K562 (cell line): ENCODE measurements at regions not wholly inside any gene's neighbourhood (a gene's known extent, or its start where the extent isn't known, plus 50 kb on each side); places are given as distances from the start of the nearest gene placed in this dataset.

ENCODE experiments used
- PPARD ChIP-seq: fragments of 250-450 bp; sonication (Bioruptor Pico); IDR thresholded peaks from 2 replicates; pipeline ENCODE4 v1.8.0; 2022; ENCODE audit warnings: inconsistent platforms, mild to moderate bottlenecking, moderate library complexity
- SREBF2 ChIP-seq: sonication (generic); formaldehyde crosslinking; IDR thresholded peaks from 2 replicates; pipeline ENCODE4 v1.4.0; 2020; ENCODE audit warnings: mild to moderate bottlenecking, missing genetic modification reagents
- TFAP4 ChIP-seq: sonication (generic); formaldehyde crosslinking; IDR thresholded peaks from 2 replicates; pipeline ENCODE4 v1.8.0; 2022; ENCODE audit warnings: missing genetic modification reagents, mild to moderate bottlenecking, moderate library complexity, borderline replicate concordance
- ZBTB2 ChIP-seq: fragments of 450-650 bp; IDR thresholded peaks from 2 replicates; pipeline ENCODE4 v1.6.1; 2016; ENCODE audit warnings: antibody characterized with exemption
- TF ChIP-seq, protein P1 (sequence below): fragments of 200-600 bp; sonication (generic); IDR thresholded peaks from one replicate; pipeline ENCODE4 v1.6.1; 2012; ENCODE audit warnings: mild to moderate bottlenecking, low read depth, low read length, inconsistent platforms
- TF ChIP-seq, protein P2 (sequence below): fragments of 450-650 bp; formaldehyde crosslinking; IDR thresholded peaks from 2 replicates; pipeline ENCODE4 v1.4.0; 2020; ENCODE audit warnings: mild to moderate bottlenecking, moderate library complexity

GRCh38 chr10:94198324-94198723 is 164.4 kb downstream of the NOC3L start (continued):
- TF ChIP-seq ZBTB2 (no peak), TFAP4 (CRISPR knock-in tag) (no peak), SREBF2 (CRISPR knock-in tag) (no peak), PPARD (no peak)
- TF ChIP-seq, protein P1, sequence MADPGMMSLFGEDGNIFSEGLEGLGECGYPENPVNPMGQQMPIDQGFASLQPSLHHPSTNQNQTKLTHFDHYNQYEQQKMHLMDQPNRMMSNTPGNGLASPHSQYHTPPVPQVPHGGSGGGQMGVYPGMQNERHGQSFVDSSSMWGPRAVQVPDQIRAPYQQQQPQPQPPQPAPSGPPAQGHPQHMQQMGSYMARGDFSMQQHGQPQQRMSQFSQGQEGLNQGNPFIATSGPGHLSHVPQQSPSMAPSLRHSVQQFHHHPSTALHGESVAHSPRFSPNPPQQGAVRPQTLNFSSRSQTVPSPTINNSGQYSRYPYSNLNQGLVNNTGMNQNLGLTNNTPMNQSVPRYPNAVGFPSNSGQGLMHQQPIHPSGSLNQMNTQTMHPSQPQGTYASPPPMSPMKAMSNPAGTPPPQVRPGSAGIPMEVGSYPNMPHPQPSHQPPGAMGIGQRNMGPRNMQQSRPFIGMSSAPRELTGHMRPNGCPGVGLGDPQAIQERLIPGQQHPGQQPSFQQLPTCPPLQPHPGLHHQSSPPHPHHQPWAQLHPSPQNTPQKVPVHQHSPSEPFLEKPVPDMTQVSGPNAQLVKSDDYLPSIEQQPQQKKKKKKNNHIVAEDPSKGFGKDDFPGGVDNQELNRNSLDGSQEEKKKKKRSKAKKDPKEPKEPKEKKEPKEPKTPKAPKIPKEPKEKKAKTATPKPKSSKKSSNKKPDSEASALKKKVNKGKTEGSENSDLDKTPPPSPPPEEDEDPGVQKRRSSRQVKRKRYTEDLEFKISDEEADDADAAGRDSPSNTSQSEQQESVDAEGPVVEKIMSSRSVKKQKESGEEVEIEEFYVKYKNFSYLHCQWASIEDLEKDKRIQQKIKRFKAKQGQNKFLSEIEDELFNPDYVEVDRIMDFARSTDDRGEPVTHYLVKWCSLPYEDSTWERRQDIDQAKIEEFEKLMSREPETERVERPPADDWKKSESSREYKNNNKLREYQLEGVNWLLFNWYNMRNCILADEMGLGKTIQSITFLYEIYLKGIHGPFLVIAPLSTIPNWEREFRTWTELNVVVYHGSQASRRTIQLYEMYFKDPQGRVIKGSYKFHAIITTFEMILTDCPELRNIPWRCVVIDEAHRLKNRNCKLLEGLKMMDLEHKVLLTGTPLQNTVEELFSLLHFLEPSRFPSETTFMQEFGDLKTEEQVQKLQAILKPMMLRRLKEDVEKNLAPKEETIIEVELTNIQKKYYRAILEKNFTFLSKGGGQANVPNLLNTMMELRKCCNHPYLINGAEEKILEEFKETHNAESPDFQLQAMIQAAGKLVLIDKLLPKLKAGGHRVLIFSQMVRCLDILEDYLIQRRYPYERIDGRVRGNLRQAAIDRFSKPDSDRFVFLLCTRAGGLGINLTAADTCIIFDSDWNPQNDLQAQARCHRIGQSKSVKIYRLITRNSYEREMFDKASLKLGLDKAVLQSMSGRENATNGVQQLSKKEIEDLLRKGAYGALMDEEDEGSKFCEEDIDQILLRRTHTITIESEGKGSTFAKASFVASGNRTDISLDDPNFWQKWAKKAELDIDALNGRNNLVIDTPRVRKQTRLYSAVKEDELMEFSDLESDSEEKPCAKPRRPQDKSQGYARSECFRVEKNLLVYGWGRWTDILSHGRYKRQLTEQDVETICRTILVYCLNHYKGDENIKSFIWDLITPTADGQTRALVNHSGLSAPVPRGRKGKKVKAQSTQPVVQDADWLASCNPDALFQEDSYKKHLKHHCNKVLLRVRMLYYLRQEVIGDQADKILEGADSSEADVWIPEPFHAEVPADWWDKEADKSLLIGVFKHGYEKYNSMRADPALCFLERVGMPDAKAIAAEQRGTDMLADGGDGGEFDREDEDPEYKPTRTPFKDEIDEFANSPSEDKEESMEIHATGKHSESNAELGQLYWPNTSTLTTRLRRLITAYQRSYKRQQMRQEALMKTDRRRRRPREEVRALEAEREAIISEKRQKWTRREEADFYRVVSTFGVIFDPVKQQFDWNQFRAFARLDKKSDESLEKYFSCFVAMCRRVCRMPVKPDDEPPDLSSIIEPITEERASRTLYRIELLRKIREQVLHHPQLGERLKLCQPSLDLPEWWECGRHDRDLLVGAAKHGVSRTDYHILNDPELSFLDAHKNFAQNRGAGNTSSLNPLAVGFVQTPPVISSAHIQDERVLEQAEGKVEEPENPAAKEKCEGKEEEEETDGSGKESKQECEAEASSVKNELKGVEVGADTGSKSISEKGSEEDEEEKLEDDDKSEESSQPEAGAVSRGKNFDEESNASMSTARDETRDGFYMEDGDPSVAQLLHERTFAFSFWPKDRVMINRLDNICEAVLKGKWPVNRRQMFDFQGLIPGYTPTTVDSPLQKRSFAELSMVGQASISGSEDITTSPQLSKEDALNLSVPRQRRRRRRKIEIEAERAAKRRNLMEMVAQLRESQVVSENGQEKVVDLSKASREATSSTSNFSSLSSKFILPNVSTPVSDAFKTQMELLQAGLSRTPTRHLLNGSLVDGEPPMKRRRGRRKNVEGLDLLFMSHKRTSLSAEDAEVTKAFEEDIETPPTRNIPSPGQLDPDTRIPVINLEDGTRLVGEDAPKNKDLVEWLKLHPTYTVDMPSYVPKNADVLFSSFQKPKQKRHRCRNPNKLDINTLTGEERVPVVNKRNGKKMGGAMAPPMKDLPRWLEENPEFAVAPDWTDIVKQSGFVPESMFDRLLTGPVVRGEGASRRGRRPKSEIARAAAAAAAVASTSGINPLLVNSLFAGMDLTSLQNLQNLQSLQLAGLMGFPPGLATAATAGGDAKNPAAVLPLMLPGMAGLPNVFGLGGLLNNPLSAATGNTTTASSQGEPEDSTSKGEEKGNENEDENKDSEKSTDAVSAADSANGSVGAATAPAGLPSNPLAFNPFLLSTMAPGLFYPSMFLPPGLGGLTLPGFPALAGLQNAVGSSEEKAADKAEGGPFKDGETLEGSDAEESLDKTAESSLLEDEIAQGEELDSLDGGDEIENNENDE: no peak
- TF ChIP-seq, protein P2, sequence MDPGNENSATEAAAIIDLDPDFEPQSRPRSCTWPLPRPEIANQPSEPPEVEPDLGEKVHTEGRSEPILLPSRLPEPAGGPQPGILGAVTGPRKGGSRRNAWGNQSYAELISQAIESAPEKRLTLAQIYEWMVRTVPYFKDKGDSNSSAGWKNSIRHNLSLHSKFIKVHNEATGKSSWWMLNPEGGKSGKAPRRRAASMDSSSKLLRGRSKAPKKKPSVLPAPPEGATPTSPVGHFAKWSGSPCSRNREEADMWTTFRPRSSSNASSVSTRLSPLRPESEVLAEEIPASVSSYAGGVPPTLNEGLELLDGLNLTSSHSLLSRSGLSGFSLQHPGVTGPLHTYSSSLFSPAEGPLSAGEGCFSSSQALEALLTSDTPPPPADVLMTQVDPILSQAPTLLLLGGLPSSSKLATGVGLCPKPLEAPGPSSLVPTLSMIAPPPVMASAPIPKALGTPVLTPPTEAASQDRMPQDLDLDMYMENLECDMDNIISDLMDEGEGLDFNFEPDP (CRISPR knock-in tag): no peak
